Natural killer cell (primary cell): ENCODE measurements at regions not wholly inside any gene's neighbourhood (a gene's known extent, or its start where the extent isn't known, plus 50 kb on each side); places are given as distances from the start of the nearest gene placed in this dataset.
"Not testable (repeated sequence)": the region's sequence is repeated elsewhere in the genome, so short reads cannot be mapped to it uniquely, and the experiment has no call there.

ENCODE experiments used
- ATAC-seq, 3 donors: fragments of 150-1000 bp in 2 of 3; fragments of 200-7000 bp in 1 of 3; cut with Tn5 transposase; 1 replicate in 1 of 3; 2 replicates in 2 of 3; pipeline ENCODE4 v1.10.0; 2021; ENCODE audit warnings: mild to moderate bottlenecking in 2 of 3, moderate library complexity in 2 of 3
- DNase-seq, 2 donors: peaks; one replicate each; pipeline versions ENCODE4 v3.0.0 to v3.0.0-alpha.2; 2013 to 2021; ENCODE audit warnings: mixed read lengths in 1 of 2
- H3K27ac ChIP-seq: one replicate; pipeline ENCODE4 v1.5.1; 2013; ENCODE audit warnings: mild to moderate bottlenecking, low read length
- H3K27me3 ChIP-seq: one replicate; pipeline ENCODE4 v1.6.1; 2013; ENCODE audit warnings: low read length; ENCODE audit not compliant: control insufficient read depth, insufficient read depth
- H3K36me3 ChIP-seq: one replicate; pipeline ENCODE4 v1.6.1; 2013; ENCODE audit warnings: low read length; ENCODE audit not compliant: control insufficient read depth, insufficient read depth
- H3K4me1 ChIP-seq: one replicate; pipeline ENCODE4 v1.6.1; 2013; ENCODE audit warnings: low read length; ENCODE audit not compliant: control insufficient read depth, insufficient read depth
- H3K4me3 ChIP-seq: one replicate; pipeline ENCODE4 v1.5.1; 2013; ENCODE audit warnings: low read length
- H3K9me3 ChIP-seq: one replicate; pipeline ENCODE4 v1.6.1; 2013; ENCODE audit warnings: low read length; ENCODE audit not compliant: control insufficient read depth, insufficient read depth
- H3K27ac Mint-ChIP-seq, 2 donors: one replicate each; pipeline ENCODE4 v1.8.0; 2022; ENCODE audit warnings: mild to moderate bottlenecking in 2 of 2, mixed read lengths in 2 of 2, moderate library complexity in 1 of 2
- H3K27me3 Mint-ChIP-seq, 2 donors: one replicate each; pipeline ENCODE4 v1.8.0; 2022; ENCODE audit warnings: low read depth in 2 of 2, mixed read lengths in 2 of 2
- H3K36me3 Mint-ChIP-seq: one replicate; pipeline ENCODE4 v1.8.0; 2022; ENCODE audit warnings: mixed read lengths
- H3K4me1 Mint-ChIP-seq, 2 donors: one replicate each; pipeline ENCODE4 v1.8.0; 2022; ENCODE audit warnings: mixed read lengths in 2 of 2
- H3K4me3 Mint-ChIP-seq: one replicate; pipeline ENCODE4 v1.8.0; 2022; ENCODE audit warnings: mild to moderate bottlenecking, moderate library complexity, mixed read lengths
- H3K9me3 Mint-ChIP-seq, 2 donors: one replicate each; pipeline ENCODE4 v1.8.0; 2022; ENCODE audit warnings: mixed read lengths in 2 of 2
- CTCF ChIP-seq: fragments of 200-600 bp; IDR thresholded peaks from one replicate; pipeline ENCODE4 v1.8.0; 2022; ENCODE audit warnings: antibody characterized with exemption
- WGBS: methylation state at CpG from one replicate; pipeline ENCODE4 v1.1.7; 2013; ENCODE audit warnings: missing lambda C conversion rate; ENCODE audit not compliant: insufficient coverage; 5-methylcytosine and 5-hydroxymethylcytosine counted together
- intact Hi-C: fragments of 100-400 bp; cut with micrococcal nuclease; formaldehyde crosslinking; loops from one replicate; pipeline ENCODE4 v1.14.2; 2022

DNA sequence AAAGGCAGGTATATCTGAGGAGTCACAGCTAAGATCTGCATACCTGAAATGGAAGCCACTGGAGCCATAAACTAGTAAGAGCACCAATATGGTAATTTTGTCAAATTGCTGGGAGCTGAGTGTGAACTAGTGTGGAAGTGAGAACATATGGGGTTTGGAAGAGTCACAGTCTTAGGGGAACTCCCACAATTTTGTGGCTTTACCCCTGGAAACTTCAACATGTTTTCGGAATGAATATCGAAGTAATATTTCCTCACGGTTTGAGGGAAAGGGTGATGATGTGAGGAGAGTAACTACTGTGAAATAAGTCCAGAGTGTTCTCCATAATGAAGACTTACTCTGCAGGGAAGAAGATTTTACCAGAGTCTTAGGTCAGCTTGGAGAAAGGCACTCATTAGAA is 565.9 kb downstream of the RIT2 start:
- WGBS = 89% methylated on average over 3 of the region's 3 CpGs
- H3K4me3 ChIP-seq = no peak overlapping the region
- no peaks in the 10 kb centered on the region for H3K27me3 ChIP-seq
- no peaks in the 10 kb centered on the region for H3K4me1 Mint-ChIP-seq
- H3K9me3 ChIP-seq = no peaks in the 10 kb centered on the region
- H3K4me1 ChIP-seq = no peaks in the 10 kb centered on the region
- H3K27ac ChIP-seq = no peak overlapping the region
- intact Hi-C loops = no loop called here
- no peaks in the 10 kb centered on the region for H3K36me3 ChIP-seq
- H3K27me3 Mint-ChIP-seq = no peaks in the 10 kb centered on the region
- no peak for ATAC-seq
- no peak overlapping the region for H3K27ac Mint-ChIP-seq
- no peak for DNase-seq
- TF ChIP-seq CTCF = no peak
- H3K9me3 Mint-ChIP-seq = peaks cover 14 to 20% of the 10 kb centered on the region in 2 donors
- H3K36me3 Mint-ChIP-seq = no peaks in the 10 kb centered on the region
- H3K4me3 Mint-ChIP-seq = no peak overlapping the region

DNA sequence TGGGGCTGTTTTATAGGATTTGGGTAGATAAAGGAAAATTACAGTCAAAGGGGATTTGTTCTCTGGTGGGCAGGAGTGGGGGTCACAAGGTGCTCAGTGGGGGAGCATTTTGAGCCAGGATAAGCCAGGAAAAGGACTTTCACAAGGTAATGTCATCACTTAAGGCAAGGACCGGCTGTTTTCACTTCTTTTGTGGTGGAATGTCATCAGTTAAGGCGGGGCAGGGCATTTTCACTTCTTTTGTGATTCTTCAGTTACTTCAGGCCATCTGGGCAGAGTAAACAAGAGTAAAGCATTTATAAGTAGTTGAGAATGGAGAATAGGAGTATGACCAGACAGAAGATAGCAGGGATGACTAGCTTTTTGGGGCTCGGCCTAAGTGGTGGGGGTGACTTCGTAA is 562.9 kb downstream of the RIT2 start:
- H3K36me3 Mint-ChIP-seq, ATAC-seq, H3K4me1 Mint-ChIP-seq, H3K4me1 ChIP-seq, H3K4me3 ChIP-seq, H3K9me3 ChIP-seq, intact Hi-C loops, H3K27ac ChIP-seq, H3K27ac Mint-ChIP-seq, H3K36me3 ChIP-seq, H3K4me3 Mint-ChIP-seq, H3K27me3 ChIP-seq, H3K27me3 Mint-ChIP-seq, DNase-seq: not testable (repeated sequence)
- WGBS = 77% methylated on average over 4 of the region's 4 CpGs
- peaks cover 21 to 29% of the 10 kb centered on the region in 2 donors for H3K9me3 Mint-ChIP-seq

- Mint-ChIP-seq H3K4me3 (no peak overlapping the region), H3K27ac (no peak overlapping the region), H3K27me3 (no peaks in the 10 kb centered on the region), H3K4me1 (no peaks in the 10 kb centered on the region), H3K36me3 (no peaks in the 10 kb centered on the region), H3K9me3 (peaks cover 12 to 23% of the 10 kb centered on the region in 2 donors)
- Histone ChIP-seq H3K4me3 (no peak overlapping the region), H3K27me3 (no peaks in the 10 kb centered on the region), H3K36me3 (no peaks in the 10 kb centered on the region), H3K4me1 (no peaks in the 10 kb centered on the region), H3K9me3 (no peaks in the 10 kb centered on the region), H3K27ac (no peak overlapping the region)
- no peak for TF ChIP-seq CTCF
- 64% methylated on average over 1 of the region's 2 CpGs for whole genome bisulfite sequencing
- intact Hi-C loops = no loop called here
- ATAC-seq (no peak), DNase-seq (no peak)
Observed at GRCh38 chr18:42559069-42559690, 556.3 kb downstream of the RIT2 start.

GRCh38 chr18:42561521-42561920 is 554.0 kb downstream of the RIT2 start:
- intact Hi-C loops = no loop called here
- no peaks in the 10 kb centered on the region for H3K4me1 Mint-ChIP-seq
- Histone ChIP-seq H3K9me3 (no peaks in the 10 kb centered on the region), H3K4me1 (no peaks in the 10 kb centered on the region), H3K27me3 (no peaks in the 10 kb centered on the region), H3K27ac (no peak overlapping the region), H3K4me3 (no peak overlapping the region), H3K36me3 (no peaks in the 10 kb centered on the region)
- no peak overlapping the region for H3K4me3 Mint-ChIP-seq
- DNase-seq (no peak), ATAC-seq (no peak)
- no peak for TF ChIP-seq CTCF
- no peak overlapping the region for H3K27ac Mint-ChIP-seq
- no peaks in the 10 kb centered on the region for H3K27me3 Mint-ChIP-seq
- no peaks in the 10 kb centered on the region for H3K36me3 Mint-ChIP-seq
- WGBS = no CpG with 5 or more reads among the region's 1 CpG
- H3K9me3 Mint-ChIP-seq = peaks cover 9 to 12% of the 10 kb centered on the region in 2 donors
